HCT116 (cell line): ENCODE measurements at regions not wholly inside any gene's neighbourhood (a gene's known extent, or its start where the extent isn't known, plus 50 kb on each side); places are given as distances from the start of the nearest gene placed in this dataset.

ENCODE experiments used
- ATAC-seq: fragments of 200-7000 bp; cut with Tn5 transposase; 2 replicates; pipeline ENCODE4 v1.9.1; 2020; ENCODE audit warnings: mild to moderate bottlenecking, moderate library complexity
- BruUV-seq: library from RNA; stranded (reverse); fragments of 400-500 nt; replicated peaks from 2 replicates; lab custom pipeline; 2021; lab: Mats Ljungman, UMichigan
- CTCF ChIA-PET: fragments of 300-600 bp; sonication (Branson Sonifier 250); formaldehyde crosslinking; loops from one replicate; lab custom pipeline; 2021; ENCODE audit warnings: antibody characterized with exemption; lab: Charles Lee
- POLR2A ChIA-PET: fragments of 300-600, 350-600 bp; sonication (Branson Sonifier 250); formaldehyde crosslinking; loops from one replicate; lab custom pipeline; 2021; ENCODE audit warnings: antibody characterized with exemption; lab: Charles Lee
- RAD21 ChIA-PET, 2 experiments: fragments of 300-600 bp; sonication (Branson Sonifier 250); formaldehyde crosslinking; loops; one replicate each; lab custom pipeline; 2023; ENCODE audit warnings: low total read pairs in 2 of 2; ENCODE audit not compliant: uncharacterized antibody in 2 of 2, unreplicated experiment in 2 of 2, low non-redundant PET in 1 of 2; lab: Charles Lee
- DNase-seq: peaks from one replicate; pipeline ENCODE4 v3.0.0-alpha.2; 2010; ENCODE audit warnings: low read depth, low spot score
- H2AFZ ChIP-seq: fragments of 200-600 bp; shearing (Covaris generic), sonication (generic); 2 replicates; pipeline ENCODE4 v1.6.1; 2017; ENCODE audit warnings: low read depth, mixed run types, mixed read lengths, antibody characterized with exemption, low read length; ENCODE audit not compliant: poor library complexity, severe bottlenecking
- H3K27ac ChIP-seq: 2 replicates; pipeline ENCODE4 v1.5.1; 2012; ENCODE audit warnings: low read depth, low read length
- H3K27me3 ChIP-seq: fragments of 200-600 bp; sonication (generic); 2 replicates; pipeline ENCODE4 v1.6.1; 2016; ENCODE audit warnings: mixed run types, low read length, mixed read lengths; ENCODE audit not compliant: insufficient read depth
- H3K36me3 ChIP-seq, 2 experiments: fragments of 200-500 bp in 1 of 2; fragments of 200-600 bp in 1 of 2; sonication (Bioruptor generic) in 1 of 2; sonication (generic) in 1 of 2; 2 replicates each; pipeline versions ENCODE4 v1.5.1 to v1.6.1; 2014 to 2016; ENCODE audit warnings: low read length in 2 of 2, inconsistent platforms in 1 of 2, mixed read lengths in 1 of 2, mixed run types in 1 of 2; ENCODE audit not compliant: insufficient read depth in 2 of 2, control insufficient read depth in 1 of 2
- H3K4me1 ChIP-seq, 2 experiments: fragments of 200-600 bp in 1 of 2; sonication (generic) in 1 of 2; 2 replicates each; pipeline versions ENCODE4 v1.5.1 to v1.6.1; 2012 to 2017; ENCODE audit warnings: low read length in 2 of 2, inconsistent platforms in 1 of 2, mild to moderate bottlenecking in 1 of 2, mixed read lengths in 1 of 2, mixed run types in 1 of 2, moderate library complexity in 1 of 2; ENCODE audit not compliant: insufficient read depth in 2 of 2, control insufficient read depth in 1 of 2
- H3K4me2 ChIP-seq: fragments of 200-600 bp; sonication (generic); 2 replicates; pipeline ENCODE4 v1.6.1; 2017; ENCODE audit warnings: mixed run types, low read length, mixed read lengths
- H3K4me3 ChIP-seq, 2 experiments: fragments of 200-600 bp in 1 of 2; sonication (generic) in 1 of 2; replicated peaks in 1 of 2; 2 replicates each; pipeline ENCODE4 v1.5.1; 2011 to 2016; ENCODE audit warnings: low read length in 2 of 2, control low read depth in 1 of 2, low read depth in 1 of 2, mild to moderate bottlenecking in 1 of 2, mixed read lengths in 1 of 2, mixed run types in 1 of 2
- H3K79me2 ChIP-seq: fragments of 200-600 bp; sonication (generic); 2 replicates; pipeline ENCODE4 v1.6.1; 2017; ENCODE audit warnings: mild to moderate bottlenecking, mixed run types, low read length, moderate library complexity, mixed read lengths; ENCODE audit not compliant: insufficient read depth
- H3K9ac ChIP-seq: fragments of 200-600 bp; sonication (generic); 2 replicates; pipeline ENCODE4 v1.6.1; 2016; ENCODE audit warnings: low read length, mixed read lengths
- H3K9me2 ChIP-seq: fragments of 200-600 bp; sonication (generic), shearing (Covaris generic); 2 replicates; pipeline ENCODE4 v1.6.1; 2017; ENCODE audit warnings: mixed run types, mild to moderate bottlenecking, moderate library complexity; ENCODE audit not compliant: insufficient read depth
- H3K9me3 ChIP-seq, 2 experiments: fragments of 200-500 bp in 1 of 2; fragments of 200-600 bp in 1 of 2; sonication (Bioruptor generic) in 1 of 2; sonication (generic) in 1 of 2; 2 replicates each; pipeline ENCODE4 v1.6.1; 2014 to 2017; ENCODE audit warnings: low read length in 2 of 2, mixed read lengths in 2 of 2, inconsistent platforms in 1 of 2, low read depth in 1 of 2, mild to moderate bottlenecking in 1 of 2, mixed run types in 1 of 2, moderate library complexity in 1 of 2; ENCODE audit not compliant: control insufficient read depth in 1 of 2, insufficient read depth in 1 of 2
- H4K20me1 ChIP-seq: fragments of 200-600 bp; sonication (generic), shearing (Covaris generic); 2 replicates; pipeline ENCODE4 v1.6.1; 2017; ENCODE audit warnings: mixed run types, mild to moderate bottlenecking, moderate library complexity; ENCODE audit not compliant: insufficient read depth
- ATF3 ChIP-seq: IDR thresholded peaks from 2 replicates; pipeline ENCODE4 v1.6.1; 2012
- CBX3 ChIP-seq: IDR thresholded peaks from 2 replicates; pipeline ENCODE4 v1.6.1; 2012; ENCODE audit warnings: low read depth
- CTCF ChIP-seq, 3 experiments: fragments of 200-600 bp in 1 of 3; sonication (generic) in 1 of 3; IDR thresholded peaks in 2 of 3; conservative IDR thresholded peaks in 1 of 3; 2 replicates each; pipeline ENCODE4 v1.5.1; 2012 to 2017; ENCODE audit warnings: low read depth in 2 of 3, low read length in 2 of 3, antibody characterized with exemption in 1 of 3, borderline replicate concordance in 1 of 3, control low read depth in 1 of 3, mild to moderate bottlenecking in 1 of 3, mixed read lengths in 1 of 3, mixed run types in 1 of 3, moderate library complexity in 1 of 3; ENCODE audit not compliant: insufficient read depth in 1 of 3
- EGR1 ChIP-seq: IDR thresholded peaks from 2 replicates; pipeline ENCODE4 v1.6.1; 2012; ENCODE audit warnings: low read depth
- EZH2 ChIP-seq: fragments of 200-600 bp; sonication (generic); IDR thresholded peaks from 2 replicates; pipeline ENCODE4 v1.6.1; 2017; ENCODE audit warnings: antibody characterized with exemption, mixed run types
- EZH2phosphoT487 ChIP-seq: fragments of 200-600 bp; IDR thresholded peaks from 2 replicates; pipeline ENCODE4 v1.6.1; 2018; ENCODE audit warnings: antibody characterized with exemption, borderline replicate concordance
- JUND ChIP-seq: IDR thresholded peaks from 2 replicates; pipeline ENCODE4 v1.6.1; 2012
- POLR2AphosphoS5 ChIP-seq: IDR thresholded peaks from 2 replicates; pipeline ENCODE4 v1.6.1; 2011; ENCODE audit warnings: mild to moderate bottlenecking, low read depth, low read length, moderate library complexity
- RAD21 ChIP-seq: IDR thresholded peaks from 2 replicates; pipeline ENCODE4 v1.6.1; 2012; ENCODE audit warnings: low read depth, mild to moderate bottlenecking
- REST ChIP-seq: IDR thresholded peaks from 2 replicates; pipeline ENCODE4 v1.6.1; 2012; ENCODE audit warnings: low read depth
- SIN3A ChIP-seq: IDR thresholded peaks from 2 replicates; pipeline ENCODE4 v1.6.1; 2012; ENCODE audit warnings: low read depth
- SP1 ChIP-seq: IDR thresholded peaks from 2 replicates; pipeline ENCODE4 v1.6.1; 2012; ENCODE audit warnings: low read depth
- SRF ChIP-seq: IDR thresholded peaks from 2 replicates; pipeline ENCODE4 v1.6.1; 2012; ENCODE audit warnings: low read depth
- TCF7L2 ChIP-seq: IDR thresholded peaks from 2 replicates; pipeline ENCODE4 v1.7.0; 2011; ENCODE audit warnings: borderline replicate concordance, inconsistent platforms; ENCODE audit not compliant: insufficient read depth, insufficient read length; ENCODE audit errors: extremely low read depth
- ZFX ChIP-seq: fragments of 450-650 bp; IDR thresholded peaks from 2 replicates; pipeline ENCODE4 v1.6.1; 2017
- ZNF274 ChIP-seq: fragments of 200-500 bp; sonication (Bioruptor generic); IDR thresholded peaks from 2 replicates; pipeline ENCODE4 v1.6.1; 2014; ENCODE audit warnings: mild to moderate bottlenecking, low read depth, low read length, inconsistent platforms
- intact Hi-C: fragments of 100-400 bp; cut with micrococcal nuclease; formaldehyde crosslinking; loops from 2 replicates; pipeline ENCODE4 v1.10.0; 2022

- Histone ChIP-seq H3K9me3 (no peaks in the 10 kb centered on the region), H3K27me3 (no peaks in the 10 kb centered on the region), H3K4me2 (no peak overlapping the region), H3K79me2 (no peaks in the 10 kb centered on the region), H3K36me3 (no peaks in the 10 kb centered on the region), H3K4me3 (no peak overlapping the region), H3K9ac (no peak overlapping the region), H3K4me1 (no peaks in the 10 kb centered on the region), H3K9me2 (no peaks in the 10 kb centered on the region), H3K27ac (no peak overlapping the region), H2AFZ (no peak overlapping the region), H4K20me1 (no peaks in the 10 kb centered on the region)
- intact Hi-C loops, result no loop called here
- ATAC-seq (no peak), DNase-seq (no peak)
- TF ChIP-seq RAD21 (no peak), SP1 (no peak), ZNF274 (no peak), EZH2phosphoT487 (no peak), CBX3 (no peak), POLR2AphosphoS5 (no peak), REST (no peak), SRF (no peak), CTCF (IDR thresholded peaks at IDR 0.05 in 2 of 3, conservative IDR thresholded peaks at IDR 0.05 in 1 of 3; ENCODE audit: borderline replicate concordance in 1 of 3, insufficient read depth in 1 of 3, low read depth in 2 of 3, low read length in 2 of 3) (no peak), EZH2 (no peak), ATF3 (no peak), TCF7L2 (no peak), JUND (no peak), EGR1 (no peak), ZFX (no peak), SIN3A (no peak)
- ChIA-PET POLR2A (no interaction called here), CTCF (no interaction called here), RAD21 (no interaction called here)
- BruUV-seq, result no TSS peak
These were observed 582.8 kb upstream of the CCDC54 start for GRCh38 chr3:106794442-106794841.
